NT2/D1 (cell line): ENCODE measurements at regions not wholly inside any gene's neighbourhood (a gene's known extent, or its start where the extent isn't known, plus 50 kb on each side); places are given as distances from the start of the nearest gene placed in this dataset.

Experiments used
- SUZ12 ChIP-seq: IDR thresholded peaks from 2 replicates; pipeline ENCODE4 v1.6.1; 2011; ENCODE audit not compliant: insufficient read length, insufficient read depth; ENCODE audit errors: extremely low read depth
- ZNF274 ChIP-seq: IDR thresholded peaks from 2 replicates; pipeline ENCODE4 v1.6.1; 2011; ENCODE audit warnings: mild to moderate bottlenecking, low read depth, low read length

GRCh38 chr6:27545271-27546046 is 72.6 kb upstream of the ZNF184 start:
- TF ChIP-seq ZNF274 (no peak), SUZ12 (no peak)
